ENCODE measurements at regions not wholly inside any gene's neighbourhood (a gene's known extent, or its start where the extent isn't known, plus 50 kb on each side); places are given as distances from the start of the nearest gene placed in this dataset.

DNA sequence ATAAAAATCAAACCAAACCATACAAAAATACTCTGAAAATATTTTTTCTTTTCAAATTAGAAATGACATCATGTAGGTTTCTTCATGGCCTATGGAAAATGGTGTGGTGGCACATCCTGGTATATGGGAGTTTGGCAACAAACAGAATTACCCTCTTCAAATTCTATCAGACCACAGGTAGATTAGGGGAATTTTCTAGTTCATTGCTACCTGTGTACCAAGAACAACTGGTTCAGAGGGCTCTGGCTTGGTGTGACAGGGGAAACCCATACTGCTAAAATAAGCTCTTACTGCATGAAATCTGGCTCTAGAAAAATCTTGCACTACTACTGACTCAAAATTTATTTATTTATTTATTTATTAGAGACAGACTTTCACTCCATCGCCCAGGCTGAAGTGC, 63.4 kb upstream of the PELI1 start:
- TF ChIP-seq, protein P1, sequence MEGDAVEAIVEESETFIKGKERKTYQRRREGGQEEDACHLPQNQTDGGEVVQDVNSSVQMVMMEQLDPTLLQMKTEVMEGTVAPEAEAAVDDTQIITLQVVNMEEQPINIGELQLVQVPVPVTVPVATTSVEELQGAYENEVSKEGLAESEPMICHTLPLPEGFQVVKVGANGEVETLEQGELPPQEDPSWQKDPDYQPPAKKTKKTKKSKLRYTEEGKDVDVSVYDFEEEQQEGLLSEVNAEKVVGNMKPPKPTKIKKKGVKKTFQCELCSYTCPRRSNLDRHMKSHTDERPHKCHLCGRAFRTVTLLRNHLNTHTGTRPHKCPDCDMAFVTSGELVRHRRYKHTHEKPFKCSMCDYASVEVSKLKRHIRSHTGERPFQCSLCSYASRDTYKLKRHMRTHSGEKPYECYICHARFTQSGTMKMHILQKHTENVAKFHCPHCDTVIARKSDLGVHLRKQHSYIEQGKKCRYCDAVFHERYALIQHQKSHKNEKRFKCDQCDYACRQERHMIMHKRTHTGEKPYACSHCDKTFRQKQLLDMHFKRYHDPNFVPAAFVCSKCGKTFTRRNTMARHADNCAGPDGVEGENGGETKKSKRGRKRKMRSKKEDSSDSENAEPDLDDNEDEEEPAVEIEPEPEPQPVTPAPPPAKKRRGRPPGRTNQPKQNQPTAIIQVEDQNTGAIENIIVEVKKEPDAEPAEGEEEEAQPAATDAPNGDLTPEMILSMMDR (IDR thresholded peaks at IDR 0.05): no peak
- no peak for TF ChIP-seq POLR2A (IDR thresholded peaks at IDR 0.05)
